GM23338 (cell line): ENCODE measurements at regions not wholly inside any gene's neighbourhood (a gene's known extent, or its start where the extent isn't known, plus 50 kb on each side); places are given as distances from the start of the nearest gene placed in this dataset.

Experiments used
- CREB1 ChIP-seq: fragments of 250-450 bp; sonication (Bioruptor Pico); IDR thresholded peaks from 2 replicates; pipeline ENCODE4 v1.5.0; 2020; ENCODE audit warnings: low read depth, mild to moderate bottlenecking, moderate library complexity
- EZH2 ChIP-seq: fragments of 200-600 bp; sonication (generic); IDR thresholded peaks from one replicate; pipeline ENCODE4 v1.8.0; 2017; ENCODE audit warnings: antibody characterized with exemption, mild to moderate bottlenecking, low read depth; ENCODE audit not compliant: unreplicated experiment
- POLR2AphosphoS5 ChIP-seq: IDR thresholded peaks from 2 replicates; pipeline ENCODE4 v1.6.1; 2016; ENCODE audit warnings: antibody characterized with exemption, low read depth
- STAT1 ChIP-seq: IDR thresholded peaks from one replicate; pipeline ENCODE4 v1.6.1; 2016; ENCODE audit warnings: antibody characterized with exemption; ENCODE audit not compliant: unreplicated experiment
- ZNF114 ChIP-seq: fragments of 250-450 bp; sonication (Bioruptor Pico); IDR thresholded peaks from 2 replicates; pipeline ENCODE4 v1.5.0; 2020; ENCODE audit warnings: mild to moderate bottlenecking, moderate library complexity
- TF ChIP-seq, protein P1 (sequence below), 2 experiments: fragments of 200-600 bp in 1 of 2; sonication (generic) in 1 of 2; conservative IDR thresholded peaks; 2 replicates each; pipeline versions ENCODE4 v1.5.1 to v1.6.1; 2016 to 2017; ENCODE audit warnings: antibody characterized with exemption in 2 of 2, low read depth in 2 of 2, mild to moderate bottlenecking in 2 of 2, moderate library complexity in 1 of 2
- TF ChIP-seq, protein P2 (sequence below): IDR thresholded peaks from one replicate; pipeline ENCODE4 v1.6.1; 2018; ENCODE audit warnings: antibody characterized with exemption; ENCODE audit not compliant: unreplicated experiment

DNA sequence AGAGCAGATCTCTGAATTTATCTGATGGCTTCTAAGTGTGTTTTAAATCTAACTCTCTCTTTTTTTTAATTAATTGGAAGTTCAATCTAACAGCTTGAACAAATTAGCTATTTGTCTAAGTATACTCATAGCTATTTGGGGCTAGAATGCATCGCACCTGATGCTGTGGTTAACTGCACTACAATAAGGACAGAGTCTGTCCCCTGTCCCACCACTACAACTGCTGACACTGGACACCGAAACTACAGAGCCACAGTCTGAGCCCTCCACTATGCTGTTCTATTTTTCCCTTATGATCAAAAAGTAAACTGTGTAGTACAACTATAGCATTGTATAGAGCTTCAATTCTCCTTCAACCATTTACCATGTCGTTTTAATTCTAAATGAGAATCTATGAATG, 89.4 kb upstream of the AHR start:
- TF ChIP-seq, protein P1, sequence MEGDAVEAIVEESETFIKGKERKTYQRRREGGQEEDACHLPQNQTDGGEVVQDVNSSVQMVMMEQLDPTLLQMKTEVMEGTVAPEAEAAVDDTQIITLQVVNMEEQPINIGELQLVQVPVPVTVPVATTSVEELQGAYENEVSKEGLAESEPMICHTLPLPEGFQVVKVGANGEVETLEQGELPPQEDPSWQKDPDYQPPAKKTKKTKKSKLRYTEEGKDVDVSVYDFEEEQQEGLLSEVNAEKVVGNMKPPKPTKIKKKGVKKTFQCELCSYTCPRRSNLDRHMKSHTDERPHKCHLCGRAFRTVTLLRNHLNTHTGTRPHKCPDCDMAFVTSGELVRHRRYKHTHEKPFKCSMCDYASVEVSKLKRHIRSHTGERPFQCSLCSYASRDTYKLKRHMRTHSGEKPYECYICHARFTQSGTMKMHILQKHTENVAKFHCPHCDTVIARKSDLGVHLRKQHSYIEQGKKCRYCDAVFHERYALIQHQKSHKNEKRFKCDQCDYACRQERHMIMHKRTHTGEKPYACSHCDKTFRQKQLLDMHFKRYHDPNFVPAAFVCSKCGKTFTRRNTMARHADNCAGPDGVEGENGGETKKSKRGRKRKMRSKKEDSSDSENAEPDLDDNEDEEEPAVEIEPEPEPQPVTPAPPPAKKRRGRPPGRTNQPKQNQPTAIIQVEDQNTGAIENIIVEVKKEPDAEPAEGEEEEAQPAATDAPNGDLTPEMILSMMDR (conservative IDR thresholded peaks at IDR 0.05; ENCODE audit: low read depth in 2 of 2) = no peak
- TF ChIP-seq EZH2 (no peak), CREB1 (no peak), ZNF114 (no peak), STAT1 (no peak), POLR2AphosphoS5 (no peak)
- TF ChIP-seq, protein P2, sequence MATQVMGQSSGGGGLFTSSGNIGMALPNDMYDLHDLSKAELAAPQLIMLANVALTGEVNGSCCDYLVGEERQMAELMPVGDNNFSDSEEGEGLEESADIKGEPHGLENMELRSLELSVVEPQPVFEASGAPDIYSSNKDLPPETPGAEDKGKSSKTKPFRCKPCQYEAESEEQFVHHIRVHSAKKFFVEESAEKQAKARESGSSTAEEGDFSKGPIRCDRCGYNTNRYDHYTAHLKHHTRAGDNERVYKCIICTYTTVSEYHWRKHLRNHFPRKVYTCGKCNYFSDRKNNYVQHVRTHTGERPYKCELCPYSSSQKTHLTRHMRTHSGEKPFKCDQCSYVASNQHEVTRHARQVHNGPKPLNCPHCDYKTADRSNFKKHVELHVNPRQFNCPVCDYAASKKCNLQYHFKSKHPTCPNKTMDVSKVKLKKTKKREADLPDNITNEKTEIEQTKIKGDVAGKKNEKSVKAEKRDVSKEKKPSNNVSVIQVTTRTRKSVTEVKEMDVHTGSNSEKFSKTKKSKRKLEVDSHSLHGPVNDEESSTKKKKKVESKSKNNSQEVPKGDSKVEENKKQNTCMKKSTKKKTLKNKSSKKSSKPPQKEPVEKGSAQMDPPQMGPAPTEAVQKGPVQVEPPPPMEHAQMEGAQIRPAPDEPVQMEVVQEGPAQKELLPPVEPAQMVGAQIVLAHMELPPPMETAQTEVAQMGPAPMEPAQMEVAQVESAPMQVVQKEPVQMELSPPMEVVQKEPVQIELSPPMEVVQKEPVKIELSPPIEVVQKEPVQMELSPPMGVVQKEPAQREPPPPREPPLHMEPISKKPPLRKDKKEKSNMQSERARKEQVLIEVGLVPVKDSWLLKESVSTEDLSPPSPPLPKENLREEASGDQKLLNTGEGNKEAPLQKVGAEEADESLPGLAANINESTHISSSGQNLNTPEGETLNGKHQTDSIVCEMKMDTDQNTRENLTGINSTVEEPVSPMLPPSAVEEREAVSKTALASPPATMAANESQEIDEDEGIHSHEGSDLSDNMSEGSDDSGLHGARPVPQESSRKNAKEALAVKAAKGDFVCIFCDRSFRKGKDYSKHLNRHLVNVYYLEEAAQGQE = no peak
